Cardiac fibroblast (primary cell): ENCODE measurements at regions not wholly inside any gene's neighbourhood (a gene's known extent, or its start where the extent isn't known, plus 50 kb on each side); places are given as distances from the start of the nearest gene placed in this dataset.

ENCODE experiments used
- DNase-seq, 2 donors: peaks; one replicate each; pipeline versions ENCODE4 v3.0.0 to v3.0.0-alpha.2; 2010; ENCODE audit warnings: low read depth in 2 of 2
- H3K4me3 ChIP-seq, 2 donors: replicated peaks in 1 of 2; 1 replicate in 1 of 2; 2 replicates in 1 of 2; pipeline ENCODE4 v1.5.1; 2011; ENCODE audit warnings: low read depth in 2 of 2, low read length in 2 of 2, mild to moderate bottlenecking in 2 of 2, moderate library complexity in 1 of 2
- TF ChIP-seq, protein P1 (sequence below): IDR thresholded peaks from one replicate; pipeline ENCODE4 v1.5.1; 2011; ENCODE audit warnings: low read depth, mild to moderate bottlenecking, low read length, inconsistent platforms

GRCh38 chr1:5105744-5106143 lies 451.3 kb downstream of the AJAP1 start:
- DNase-seq: no peak
- H3K4me3 ChIP-seq: no peak overlapping the region
- TF ChIP-seq, protein P1, sequence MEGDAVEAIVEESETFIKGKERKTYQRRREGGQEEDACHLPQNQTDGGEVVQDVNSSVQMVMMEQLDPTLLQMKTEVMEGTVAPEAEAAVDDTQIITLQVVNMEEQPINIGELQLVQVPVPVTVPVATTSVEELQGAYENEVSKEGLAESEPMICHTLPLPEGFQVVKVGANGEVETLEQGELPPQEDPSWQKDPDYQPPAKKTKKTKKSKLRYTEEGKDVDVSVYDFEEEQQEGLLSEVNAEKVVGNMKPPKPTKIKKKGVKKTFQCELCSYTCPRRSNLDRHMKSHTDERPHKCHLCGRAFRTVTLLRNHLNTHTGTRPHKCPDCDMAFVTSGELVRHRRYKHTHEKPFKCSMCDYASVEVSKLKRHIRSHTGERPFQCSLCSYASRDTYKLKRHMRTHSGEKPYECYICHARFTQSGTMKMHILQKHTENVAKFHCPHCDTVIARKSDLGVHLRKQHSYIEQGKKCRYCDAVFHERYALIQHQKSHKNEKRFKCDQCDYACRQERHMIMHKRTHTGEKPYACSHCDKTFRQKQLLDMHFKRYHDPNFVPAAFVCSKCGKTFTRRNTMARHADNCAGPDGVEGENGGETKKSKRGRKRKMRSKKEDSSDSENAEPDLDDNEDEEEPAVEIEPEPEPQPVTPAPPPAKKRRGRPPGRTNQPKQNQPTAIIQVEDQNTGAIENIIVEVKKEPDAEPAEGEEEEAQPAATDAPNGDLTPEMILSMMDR: no peak

DNA sequence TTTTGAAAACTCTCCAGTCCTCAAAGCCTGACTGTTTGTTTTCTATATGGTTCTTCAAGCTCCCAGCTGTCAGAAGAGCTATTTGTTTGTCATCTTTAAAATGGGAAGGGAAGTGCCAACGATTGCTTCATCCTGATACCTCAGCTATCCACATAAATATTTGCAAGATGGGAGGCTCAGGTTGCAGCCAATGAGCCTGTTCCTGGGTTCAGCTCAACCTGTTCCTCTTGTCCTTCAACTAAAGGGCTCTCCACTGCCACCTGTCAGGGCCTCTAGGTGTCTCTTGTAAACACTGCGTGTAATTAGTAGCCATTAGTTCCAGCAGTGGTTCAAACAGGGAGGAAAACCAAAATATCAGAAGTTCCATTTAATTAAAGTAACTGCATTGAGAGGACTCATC lies 445.1 kb downstream of the AJAP1 start:
- no peak overlapping the region for H3K4me3 ChIP-seq
- DNase-seq: no peak
- TF ChIP-seq, protein P1: no peak

DNA sequence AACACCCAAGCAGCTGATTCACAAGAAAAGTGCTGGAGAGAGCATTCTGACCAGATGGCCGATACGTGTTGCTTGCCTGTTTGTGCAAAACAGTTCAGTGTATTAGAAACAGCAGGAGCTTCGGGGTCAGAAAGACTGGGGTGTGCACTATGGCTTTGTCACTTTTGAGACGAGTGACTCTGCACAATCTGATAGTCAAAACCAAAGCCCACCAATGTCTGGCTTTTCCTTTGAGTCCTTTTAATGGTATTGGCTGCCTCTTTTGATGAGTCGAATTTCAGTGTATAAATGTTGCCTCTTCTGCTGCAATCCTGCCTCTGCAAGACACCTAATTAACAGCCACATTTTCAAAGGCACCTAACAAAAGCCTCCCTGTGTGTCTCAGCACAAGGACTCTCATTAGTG lies 444.6 kb downstream of the AJAP1 start:
- TF ChIP-seq, protein P1: no peak
- DNase-seq: no peak
- H3K4me3 ChIP-seq: no peak overlapping the region

DNA sequence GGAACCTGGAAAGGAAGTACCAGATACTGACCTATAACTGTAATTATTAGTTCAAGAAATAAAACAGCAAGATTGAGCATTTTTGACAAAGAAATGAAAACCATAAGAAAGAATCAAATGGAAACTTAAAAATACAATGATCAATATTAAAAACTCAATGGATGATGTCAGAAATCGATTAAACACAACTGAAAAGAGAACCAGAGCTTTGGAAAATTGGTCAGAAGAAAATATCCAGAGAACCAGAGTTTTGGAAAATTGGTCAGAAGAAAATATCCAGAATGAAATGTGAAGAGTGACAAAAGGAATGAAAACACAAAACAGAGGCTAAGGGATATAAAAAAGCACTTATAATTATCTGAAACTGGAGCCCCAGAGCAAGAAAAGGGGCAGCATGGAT lies 438.6 kb downstream of the AJAP1 start:
- no peak for DNase-seq
- H3K4me3 ChIP-seq: no peak overlapping the region
- TF ChIP-seq, protein P1: no peak

DNA sequence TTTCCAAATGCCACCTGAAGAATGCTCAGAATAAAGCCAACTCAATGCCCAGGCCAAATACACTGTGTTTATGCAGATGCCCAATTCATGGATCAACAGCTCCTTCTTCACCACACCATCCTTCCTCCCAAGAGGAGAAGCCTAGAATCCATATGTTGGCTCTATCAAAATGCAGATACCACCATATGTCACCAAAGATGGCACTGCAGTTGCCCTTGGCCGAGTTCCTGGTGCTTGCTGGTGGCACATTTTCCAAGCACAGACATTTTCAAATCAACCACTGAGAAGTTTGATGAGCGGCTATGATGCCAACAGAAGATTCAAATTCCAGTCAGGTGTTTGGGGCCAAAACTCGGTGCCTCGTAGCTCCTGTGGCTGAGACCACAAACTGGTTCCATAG lies 430.3 kb downstream of the AJAP1 start:
- DNase-seq: no peak
- TF ChIP-seq, protein P1: no peak
- H3K4me3 ChIP-seq: no peak overlapping the region

GRCh38 chr1:5067246-5067645 lies 412.8 kb downstream of the AJAP1 start:
- TF ChIP-seq, protein P1: no peak
- DNase-seq: no peak
- no peak overlapping the region for H3K4me3 ChIP-seq

GRCh38 chr1:5053744-5054143 lies 399.3 kb downstream of the AJAP1 start:
- TF ChIP-seq, protein P1: no peak

More at GRCh38 chr1:5053744-5054143, 399.3 kb downstream of the AJAP1 start:
- no peak for DNase-seq
- no peak overlapping the region for H3K4me3 ChIP-seq
